Adrenal gland (tissue), 5 donors: ENCODE measurements at regions not wholly inside any gene's neighbourhood (a gene's known extent, or its start where the extent isn't known, plus 50 kb on each side); places are given as distances from the start of the nearest gene placed in this dataset.

ENCODE experiments used
- CTCF ChIP-seq, 6 experiments: fragments of 450-650 bp in 4 of 6; fragments of 200-600 bp in 2 of 6; sonication (generic) in 1 of 6; IDR thresholded peaks; 1 replicate in 5 of 6; 2 replicates in 1 of 6; pipeline versions ENCODE4 v1.5.1 to v1.8.0; 2016 to 2021; ENCODE audit warnings: antibody characterized with exemption in 6 of 6, mild to moderate bottlenecking in 2 of 6, moderate library complexity in 1 of 6
- POLR2A ChIP-seq, 2 donors: fragments of 450-650 bp; IDR thresholded peaks; one replicate each; pipeline ENCODE4 v1.6.1; 2017; ENCODE audit warnings: antibody characterized with exemption in 2 of 2, mild to moderate bottlenecking in 2 of 2, moderate library complexity in 1 of 2
- donor health status: DM: no; HTN: no; CAD: no.

- no peak for TF ChIP-seq CTCF (IDR thresholded peaks at IDR 0.05)
- TF ChIP-seq POLR2A (IDR thresholded peaks at IDR 0.05): no peak
Measured at GRCh38 chr2:16824472-16824871, 158.8 kb upstream of the CYRIA start.
